NCI-H2081 (cell line): ENCODE measurements at regions not wholly inside any gene's neighbourhood (a gene's known extent, or its start where the extent isn't known, plus 50 kb on each side); places are given as distances from the start of the nearest gene placed in this dataset.

Experiments used
- DNase-seq, 2 experiments: peaks; one replicate each; lab custom pipeline; 2025; lab: John Stamatoyannopoulos, UW

- DNase-seq, result no peak
Observed at GRCh38 chr12:22990501-22990900, 365.5 kb downstream of the ETNK1 start.

GRCh38 chr12:22991250-22991844, 366.4 kb downstream of the ETNK1 start:
- no peak for DNase-seq

- no peak for DNase-seq
Observed at GRCh38 chr12:22993609-22994315, 368.8 kb downstream of the ETNK1 start.

GRCh38 chr12:22994316-22994675, 369.3 kb downstream of the ETNK1 start:
- DNase-seq, result no peak

- DNase-seq, result no peak
Observed at GRCh38 chr12:23001487-23001886, 376.5 kb downstream of the ETNK1 start.

GRCh38 chr12:23002381-23002780, 377.4 kb downstream of the ETNK1 start:
- no peak for DNase-seq

- no peak for DNase-seq
Observed at GRCh38 chr12:23004473-23005020, 379.6 kb downstream of the ETNK1 start.

- no peak for DNase-seq
Observed at GRCh38 chr12:23005387-23005786, 380.4 kb downstream of the ETNK1 start.

GRCh38 chr12:23006413-23006812, 381.4 kb downstream of the ETNK1 start:
- DNase-seq, result no peak

- DNase-seq, result no peak
Observed at GRCh38 chr12:23008623-23009022, 383.7 kb downstream of the ETNK1 start.

- DNase-seq, result no peak
Observed at GRCh38 chr12:23014749-23015148, 389.8 kb downstream of the ETNK1 start.

GRCh38 chr12:23025372-23026016, 400.5 kb downstream of the ETNK1 start:
- no peak for DNase-seq

GRCh38 chr12:23028158-23028802, 403.3 kb downstream of the ETNK1 start:
- DNase-seq, result no peak

GRCh38 chr12:23029185-23029584, 404.2 kb downstream of the ETNK1 start:
- DNase-seq, result no peak

GRCh38 chr12:23039834-23040233, 414.9 kb downstream of the ETNK1 start:
- DNase-seq, result no peak

- DNase-seq, result no peak
Observed at GRCh38 chr12:23041774-23042173, 416.8 kb downstream of the ETNK1 start.

- DNase-seq, result no peak
Observed at GRCh38 chr12:23043646-23044045, 418.7 kb downstream of the ETNK1 start.

GRCh38 chr12:23049180-23049579, 424.2 kb downstream of the ETNK1 start:
- no peak for DNase-seq

GRCh38 chr12:23055004-23055403, 430.0 kb downstream of the ETNK1 start:
- DNase-seq, result peak; percentile 35 to 50

- no peak for DNase-seq
Observed at GRCh38 chr12:23057571-23057970, 432.6 kb downstream of the ETNK1 start.

GRCh38 chr12:23060161-23060560, 435.2 kb downstream of the ETNK1 start:
- DNase-seq, result no peak

GRCh38 chr12:23063206-23063605, 438.2 kb downstream of the ETNK1 start:
- no peak for DNase-seq

- DNase-seq, result no peak
Observed at GRCh38 chr12:23066095-23066494, 441.1 kb downstream of the ETNK1 start.
